NB4 (cell line): ENCODE measurements at regions not wholly inside any gene's neighbourhood (a gene's known extent, or its start where the extent isn't known, plus 50 kb on each side); places are given as distances from the start of the nearest gene placed in this dataset.

Experiments used
- POLR2A ChIP-seq: IDR thresholded peaks from 2 replicates; pipeline ENCODE4 v1.6.1; 2011; ENCODE audit warnings: mild to moderate bottlenecking; ENCODE audit not compliant: insufficient read length; ENCODE audit errors: extremely low read depth
- TF ChIP-seq, protein P1 (sequence below): IDR thresholded peaks from one replicate; pipeline ENCODE4 v1.5.1; 2012; ENCODE audit warnings: low read depth, low read length

DNA sequence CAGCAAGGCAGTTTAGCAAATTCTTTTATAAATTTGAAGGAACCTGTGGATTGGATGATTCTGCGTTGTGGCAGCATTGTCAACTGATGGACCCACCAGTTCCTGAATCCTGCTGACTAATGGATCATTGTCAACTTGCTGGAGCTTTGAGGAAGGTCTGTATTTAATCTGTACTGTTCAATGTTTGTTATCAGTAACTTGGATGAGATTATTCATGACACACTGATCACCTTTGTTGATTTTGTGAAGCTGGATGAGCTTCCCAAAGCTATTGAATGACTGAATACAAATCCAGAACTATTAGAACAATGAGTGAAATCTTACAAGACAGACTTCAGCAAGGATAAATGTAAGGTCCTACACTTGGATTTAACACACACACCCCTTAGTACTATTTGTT, 101.3 kb downstream of the AQP4 start:
- no peak for TF ChIP-seq POLR2A
- TF ChIP-seq, protein P1, sequence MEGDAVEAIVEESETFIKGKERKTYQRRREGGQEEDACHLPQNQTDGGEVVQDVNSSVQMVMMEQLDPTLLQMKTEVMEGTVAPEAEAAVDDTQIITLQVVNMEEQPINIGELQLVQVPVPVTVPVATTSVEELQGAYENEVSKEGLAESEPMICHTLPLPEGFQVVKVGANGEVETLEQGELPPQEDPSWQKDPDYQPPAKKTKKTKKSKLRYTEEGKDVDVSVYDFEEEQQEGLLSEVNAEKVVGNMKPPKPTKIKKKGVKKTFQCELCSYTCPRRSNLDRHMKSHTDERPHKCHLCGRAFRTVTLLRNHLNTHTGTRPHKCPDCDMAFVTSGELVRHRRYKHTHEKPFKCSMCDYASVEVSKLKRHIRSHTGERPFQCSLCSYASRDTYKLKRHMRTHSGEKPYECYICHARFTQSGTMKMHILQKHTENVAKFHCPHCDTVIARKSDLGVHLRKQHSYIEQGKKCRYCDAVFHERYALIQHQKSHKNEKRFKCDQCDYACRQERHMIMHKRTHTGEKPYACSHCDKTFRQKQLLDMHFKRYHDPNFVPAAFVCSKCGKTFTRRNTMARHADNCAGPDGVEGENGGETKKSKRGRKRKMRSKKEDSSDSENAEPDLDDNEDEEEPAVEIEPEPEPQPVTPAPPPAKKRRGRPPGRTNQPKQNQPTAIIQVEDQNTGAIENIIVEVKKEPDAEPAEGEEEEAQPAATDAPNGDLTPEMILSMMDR: no peak
